ENCODE measurements at regions not wholly inside any gene's neighbourhood (a gene's known extent, or its start where the extent isn't known, plus 50 kb on each side); places are given as distances from the start of the nearest gene placed in this dataset.

GRCh38 chr1:94729267-94729666 lies 90.9 kb upstream of the SLC44A3 start:
- TF ChIP-seq, protein P1, sequence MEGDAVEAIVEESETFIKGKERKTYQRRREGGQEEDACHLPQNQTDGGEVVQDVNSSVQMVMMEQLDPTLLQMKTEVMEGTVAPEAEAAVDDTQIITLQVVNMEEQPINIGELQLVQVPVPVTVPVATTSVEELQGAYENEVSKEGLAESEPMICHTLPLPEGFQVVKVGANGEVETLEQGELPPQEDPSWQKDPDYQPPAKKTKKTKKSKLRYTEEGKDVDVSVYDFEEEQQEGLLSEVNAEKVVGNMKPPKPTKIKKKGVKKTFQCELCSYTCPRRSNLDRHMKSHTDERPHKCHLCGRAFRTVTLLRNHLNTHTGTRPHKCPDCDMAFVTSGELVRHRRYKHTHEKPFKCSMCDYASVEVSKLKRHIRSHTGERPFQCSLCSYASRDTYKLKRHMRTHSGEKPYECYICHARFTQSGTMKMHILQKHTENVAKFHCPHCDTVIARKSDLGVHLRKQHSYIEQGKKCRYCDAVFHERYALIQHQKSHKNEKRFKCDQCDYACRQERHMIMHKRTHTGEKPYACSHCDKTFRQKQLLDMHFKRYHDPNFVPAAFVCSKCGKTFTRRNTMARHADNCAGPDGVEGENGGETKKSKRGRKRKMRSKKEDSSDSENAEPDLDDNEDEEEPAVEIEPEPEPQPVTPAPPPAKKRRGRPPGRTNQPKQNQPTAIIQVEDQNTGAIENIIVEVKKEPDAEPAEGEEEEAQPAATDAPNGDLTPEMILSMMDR (IDR thresholded peaks at IDR 0.05): no peak
- TF ChIP-seq POLR2A (IDR thresholded peaks at IDR 0.05): no peak

All from thyroid gland (tissue), 4 donors.